Posterior cingulate gyrus (tissue), 11 donors: ENCODE measurements at regions not wholly inside any gene's neighbourhood (a gene's known extent, or its start where the extent isn't known, plus 50 kb on each side); places are given as distances from the start of the nearest gene placed in this dataset.

Experiments
- DNase-seq, 10 donors: peaks; one replicate each; pipeline versions ENCODE4 v3.0.0 to v3.0.0-alpha.2; 2020 to 2021; ENCODE audit warnings: mixed read lengths in 3 of 10
- intact Hi-C: fragments of 100-400 bp; cut with DNase I; formaldehyde crosslinking; loops from one replicate; pipeline ENCODE4 v1.15.1; 2023

GRCh38 chr7:131003634-131004033 is 269.6 kb upstream of the KLF14 start:
- intact Hi-C loops, result no loop called here
- DNase-seq, result no peak

DNA sequence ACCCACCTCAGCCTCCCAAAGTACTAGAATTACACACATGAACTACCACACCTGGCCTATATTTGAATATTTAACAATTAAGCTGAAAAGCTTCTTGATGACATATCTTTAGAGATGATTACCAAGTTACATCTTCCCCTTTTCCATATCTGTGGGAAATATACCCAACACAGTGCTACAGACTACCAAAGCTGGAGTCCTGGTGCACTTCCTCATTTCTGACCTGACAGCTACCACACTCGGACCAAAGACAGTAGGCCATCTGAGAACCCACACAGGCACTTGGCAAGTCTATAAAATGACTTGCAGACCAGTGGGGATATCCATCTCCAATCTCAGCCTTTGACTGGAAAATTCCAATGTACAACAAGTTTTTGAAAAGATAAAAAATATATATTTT is 270.4 kb upstream of the KLF14 start:
- no peak for DNase-seq
- intact Hi-C loops, result no loop called here

DNA sequence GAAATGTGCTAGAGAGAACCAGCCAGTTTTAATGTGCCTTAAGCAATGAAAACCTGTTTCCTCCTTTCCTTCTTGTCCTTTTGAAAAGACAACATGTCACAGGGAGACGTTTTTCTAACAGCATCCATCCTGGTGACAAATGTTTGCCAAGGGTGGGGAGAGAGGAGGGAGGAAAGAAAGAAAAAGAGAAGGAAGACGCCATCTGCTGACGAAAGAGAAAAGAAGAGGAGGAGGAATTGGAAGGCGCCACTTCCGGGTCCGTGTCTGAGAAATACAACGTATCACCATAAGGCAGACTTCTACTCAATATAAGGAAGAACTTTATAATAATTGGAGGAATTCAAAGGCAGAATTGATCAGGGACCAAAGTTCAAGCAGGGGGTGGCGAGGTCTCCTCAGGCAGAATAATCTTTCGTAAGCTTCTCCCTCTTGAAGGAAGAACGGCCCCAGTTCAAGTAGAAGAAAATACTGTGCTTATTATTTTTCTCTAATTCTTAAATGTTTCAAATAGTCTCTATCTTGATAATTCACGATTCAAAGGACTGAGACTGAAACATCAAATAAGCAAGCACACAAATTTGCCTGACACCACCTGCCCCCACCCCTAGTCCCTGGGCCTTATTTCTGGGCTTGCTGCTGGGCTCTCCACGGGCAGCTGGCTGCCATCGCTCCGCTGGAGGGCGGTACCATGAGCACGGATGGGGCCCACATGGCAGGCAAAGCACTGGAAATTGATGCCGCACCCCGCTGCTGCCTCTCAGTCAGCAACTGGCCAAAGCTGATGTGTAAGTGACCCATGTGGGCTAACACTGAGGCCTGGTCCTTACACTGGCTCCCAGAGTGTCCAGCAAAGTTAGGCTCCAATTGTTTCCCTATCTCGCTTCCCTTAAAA is 273.7 kb upstream of the KLF14 start:
- peak in 8 of 10 donors; percentile 39 to 93 (median 60) for DNase-seq
- intact Hi-C loops, result loop anchor here (1.0 kb wide), 1 partner anchor 111 kb away; no protein-coding TSS in a partner anchor

- DNase-seq, result no peak
- intact Hi-C loops, result loop anchor here (1.0 kb wide), 1 partner anchor 113 kb away; no protein-coding TSS in a partner anchor
Measured at GRCh38 chr7:131008840-131009711, 275.1 kb upstream of the KLF14 start.

DNA sequence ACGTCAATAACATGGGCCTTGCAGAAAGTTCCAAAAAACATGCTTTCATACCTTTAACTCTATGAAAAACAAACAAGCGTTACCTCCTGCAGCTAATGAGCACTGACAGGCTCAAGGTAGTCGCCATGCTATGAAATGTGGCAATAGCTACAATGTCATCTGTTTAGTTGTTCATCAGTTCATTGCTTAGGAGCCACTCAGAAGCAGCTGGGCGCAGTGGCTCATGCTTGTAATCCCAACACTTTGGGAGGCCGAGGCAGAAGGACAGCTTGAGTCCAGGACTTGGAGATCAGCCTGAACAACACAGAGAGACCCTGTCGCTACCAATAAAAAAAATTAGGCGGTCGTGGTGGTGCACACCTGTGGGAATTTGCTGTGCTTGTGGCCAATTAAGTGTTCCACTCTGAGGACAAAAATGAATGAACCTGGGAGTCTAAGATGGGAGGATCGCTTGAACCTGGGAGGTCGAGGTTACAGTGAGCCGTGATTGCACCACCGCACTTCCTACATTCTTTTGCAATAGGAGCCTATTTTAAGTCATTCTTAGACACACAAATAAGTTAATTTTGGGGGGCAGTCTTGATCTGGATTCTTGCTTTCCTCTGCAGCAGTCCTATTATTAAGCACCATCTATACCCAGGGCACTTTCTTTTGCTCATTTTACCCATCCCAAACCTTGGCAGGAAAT is 276.2 kb upstream of the KLF14 start:
- intact Hi-C loops, result no loop called here
- no peak for DNase-seq

- intact Hi-C loops, result no loop called here
- DNase-seq, result no peak
Measured at GRCh38 chr7:131010717-131011431, 276.9 kb upstream of the KLF14 start.

- peak in 8 of 10 donors; percentile 36 to 89 (median 60) for DNase-seq
- intact Hi-C loops, result no loop called here
Measured at GRCh38 chr7:131011432-131011742, 277.4 kb upstream of the KLF14 start.

GRCh38 chr7:131011976-131012375 is 278.0 kb upstream of the KLF14 start:
- DNase-seq, result no peak
- intact Hi-C loops, result no loop called here

DNA sequence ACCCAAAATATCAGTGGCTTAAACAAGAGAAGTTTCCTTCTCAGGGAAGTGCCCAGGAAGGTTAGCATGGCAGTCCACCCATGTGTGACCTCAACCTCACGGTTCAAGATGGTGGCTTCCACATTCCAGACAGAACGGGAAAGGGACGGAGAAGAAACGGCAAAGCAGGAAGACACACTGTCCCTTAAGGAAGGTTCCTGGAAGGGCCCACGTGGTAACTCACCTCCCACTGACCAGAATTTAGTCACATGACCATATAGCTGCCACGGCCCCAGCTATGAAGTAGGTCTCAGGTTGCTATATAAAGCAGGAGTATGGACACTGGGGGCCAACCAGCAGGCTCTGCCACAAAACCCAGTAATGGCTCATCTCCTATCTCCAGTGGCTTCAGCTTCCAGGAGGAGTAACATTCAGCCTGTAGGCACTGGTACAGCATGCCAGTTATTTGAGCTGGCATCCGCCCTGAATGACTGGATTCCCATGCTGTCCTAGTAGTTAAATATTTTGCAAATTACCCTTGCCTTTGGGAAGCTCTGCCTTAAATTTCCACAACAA is 278.5 kb upstream of the KLF14 start:
- peak in 1 of 10 donors; percentile 84 for DNase-seq
- intact Hi-C loops, result no loop called here

DNA sequence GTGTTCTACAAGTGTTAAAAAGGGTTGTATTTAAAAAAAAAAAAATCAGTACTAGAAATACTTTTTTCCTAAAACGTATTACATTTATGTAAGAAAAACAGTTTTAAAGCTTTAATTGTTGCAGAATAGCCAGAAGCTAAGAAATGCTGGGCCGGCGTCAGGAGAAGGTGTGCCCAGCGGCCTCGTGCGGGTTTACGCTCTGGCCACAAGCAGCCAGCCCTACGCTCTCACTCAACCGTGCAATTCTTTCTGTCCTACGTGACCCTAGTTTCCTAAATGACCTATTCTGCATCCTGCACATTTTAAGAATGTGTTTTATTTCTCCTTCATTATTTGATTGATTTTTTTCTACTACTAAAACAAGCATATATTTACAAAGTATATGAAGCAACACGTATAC is 279.7 kb upstream of the KLF14 start:
- intact Hi-C loops, result no loop called here
- no peak for DNase-seq

GRCh38 chr7:131014906-131015656 is 281.1 kb upstream of the KLF14 start:
- DNase-seq, result no peak

GRCh38 chr7:131015657-131015958 is 281.6 kb upstream of the KLF14 start:
- intact Hi-C loops, result no loop called here
- DNase-seq, result no peak

More at GRCh38 chr7:131014906-131015656, 281.1 kb upstream of the KLF14 start:
- intact Hi-C loops, result no loop called here

- DNase-seq, result no peak
- intact Hi-C loops, result no loop called here
Measured at GRCh38 chr7:131016230-131016629, 282.2 kb upstream of the KLF14 start.

DNA sequence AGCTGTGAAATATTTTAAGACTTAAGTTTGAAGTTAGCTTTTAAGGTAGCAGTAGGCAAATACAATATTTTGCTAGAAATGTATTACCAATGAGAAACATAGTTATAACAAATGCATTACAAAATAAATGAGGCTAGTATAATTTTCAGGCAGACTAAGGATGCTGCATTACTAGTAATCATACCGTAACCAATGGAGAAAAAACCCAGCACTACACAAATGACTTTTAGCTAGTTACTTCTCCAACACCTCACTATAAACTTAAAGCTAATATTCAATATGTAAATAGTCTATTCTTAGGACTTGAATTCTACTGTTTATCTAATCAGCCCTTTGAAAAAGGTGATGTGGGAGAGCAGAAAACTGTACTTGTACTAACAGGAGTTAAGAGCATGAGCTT is 285.3 kb upstream of the KLF14 start:
- DNase-seq, result no peak
- intact Hi-C loops, result no loop called here

- no peak for DNase-seq
- intact Hi-C loops, result no loop called here
Measured at GRCh38 chr7:131020759-131021261, 286.8 kb upstream of the KLF14 start.

DNA sequence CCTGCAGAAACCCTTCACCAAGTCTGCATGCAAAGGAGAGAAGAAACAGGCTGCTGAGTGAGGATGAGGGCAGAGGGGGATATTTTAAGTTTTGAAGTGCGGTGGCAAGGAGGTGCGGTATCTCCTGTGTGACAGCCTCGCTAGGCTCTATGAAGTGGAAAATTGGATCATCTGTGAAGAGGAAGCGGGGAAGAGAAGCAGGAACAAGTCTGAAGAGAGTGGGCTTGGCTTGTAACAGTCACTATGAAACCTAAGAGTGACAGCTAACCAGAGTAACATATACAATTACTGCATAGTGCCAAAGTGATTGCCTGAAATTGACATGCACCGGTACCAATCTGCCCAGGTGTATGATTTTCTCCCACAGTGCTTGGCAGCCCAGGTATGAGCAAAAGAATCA is 287.5 kb upstream of the KLF14 start:
- intact Hi-C loops, result no loop called here
- no peak for DNase-seq

DNA sequence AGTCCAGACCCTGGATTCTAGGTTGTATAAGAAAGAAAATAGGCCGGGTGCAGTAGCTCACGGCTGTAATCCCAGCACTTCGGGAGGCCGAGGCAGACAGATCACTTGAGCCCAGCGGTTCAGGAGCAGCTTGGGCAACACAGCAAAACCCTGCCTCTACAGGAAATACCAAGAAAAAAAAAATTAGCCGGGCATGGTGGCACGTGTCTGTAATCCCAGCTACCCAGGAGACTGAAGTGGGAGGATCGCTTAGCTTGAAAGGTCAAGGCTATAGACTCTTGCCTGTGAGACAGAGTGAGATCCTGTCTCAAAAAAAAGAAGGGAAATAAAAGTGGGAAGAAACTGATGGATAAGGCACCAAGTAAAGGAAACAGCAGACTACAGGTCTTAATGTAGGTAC is 287.9 kb upstream of the KLF14 start:
- intact Hi-C loops, result no loop called here
- DNase-seq, result no peak

DNA sequence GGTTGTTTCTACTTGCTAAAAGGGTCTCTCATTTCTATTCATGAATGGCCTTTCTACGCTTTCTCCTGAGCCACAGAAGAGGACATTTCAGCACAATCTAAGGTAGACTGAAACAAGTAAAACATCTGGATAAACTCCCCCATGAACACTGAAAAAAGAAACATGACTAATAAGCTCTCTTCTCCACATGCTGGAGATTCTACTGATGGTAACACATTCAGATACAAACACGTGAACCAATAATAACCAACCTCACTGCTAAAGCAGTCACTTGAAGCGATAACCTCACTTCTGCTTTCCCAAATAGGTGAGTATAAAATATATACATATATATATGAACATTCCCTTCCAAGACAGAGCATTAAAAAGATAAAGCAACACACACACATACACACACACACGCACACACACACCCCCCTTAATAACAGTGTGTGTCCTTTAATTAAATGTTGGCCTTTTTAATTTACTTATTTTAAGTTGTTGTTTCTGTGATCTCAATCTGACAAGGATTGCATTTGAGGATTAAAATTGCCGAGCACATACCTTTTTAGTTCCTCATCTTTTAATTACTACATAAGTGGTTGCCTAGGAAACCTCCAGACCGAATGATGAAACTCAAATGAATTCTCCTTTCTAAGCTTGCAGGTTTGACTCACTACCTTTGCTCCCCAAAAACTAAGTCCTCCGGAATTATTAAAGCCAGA is 292.4 kb upstream of the KLF14 start:
- intact Hi-C loops, result no loop called here
- DNase-seq, result no peak
